Stimulated activated CD4-positive, alpha-beta T cell treated with anti-CD3 and anti-CD28 coated beads, TNF-alpha, amount 100 ng/mL, for 4 hours (primary cell): ENCODE measurements at regions not wholly inside any gene's neighbourhood (a gene's known extent, or its start where the extent isn't known, plus 50 kb on each side); places are given as distances from the start of the nearest gene placed in this dataset.
"Not testable (repeated sequence)": the region's sequence is repeated elsewhere in the genome, so short reads cannot be mapped to it uniquely, and the experiment has no call there.

Source experiments
- DNase-seq, 3 experiments: peaks; one replicate each; pipeline ENCODE4 v3.0.0-alpha.2; 2020; ENCODE audit warnings: low read depth in 3 of 3

DNA sequence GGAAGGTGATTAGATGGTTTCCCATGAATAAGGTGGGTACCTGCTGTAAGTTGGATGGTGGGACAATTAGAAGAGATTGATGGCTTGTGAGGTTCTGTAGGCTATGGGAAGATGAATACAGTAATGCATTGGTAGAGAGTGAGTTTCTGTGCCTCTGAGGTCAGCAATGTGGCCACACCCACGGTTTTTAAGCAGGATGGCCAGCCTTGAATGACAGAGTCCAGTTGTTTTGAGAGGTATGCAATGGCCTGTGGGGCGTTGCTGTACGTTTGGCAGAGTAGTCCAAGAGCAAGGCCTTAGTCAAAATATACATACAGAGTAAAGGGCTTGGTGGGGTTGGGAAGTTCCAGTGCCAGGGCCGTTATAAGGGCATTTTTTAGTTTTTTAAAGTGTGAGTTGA, 235.6 kb upstream of the C9orf72 start:
- no peak for DNase-seq

DNA sequence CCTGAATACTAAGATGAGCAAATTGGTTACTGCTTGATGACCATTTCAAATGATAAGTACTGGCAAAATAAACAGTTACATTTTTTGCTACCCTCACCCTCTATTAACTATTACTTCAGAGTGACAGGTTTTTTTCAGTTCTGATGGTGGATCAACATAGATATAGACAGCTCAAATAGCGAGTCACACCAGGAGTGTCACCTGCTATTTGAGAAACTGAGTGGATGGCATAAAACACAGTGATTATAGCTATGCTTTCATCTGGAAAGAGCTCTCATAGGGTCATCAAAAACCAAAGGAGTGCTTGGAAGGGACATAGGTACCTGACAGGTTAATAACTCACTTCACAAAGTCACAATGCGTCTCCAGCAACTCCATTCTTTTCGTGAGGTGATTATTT, 244.5 kb upstream of the C9orf72 start:
- no peak for DNase-seq

DNA sequence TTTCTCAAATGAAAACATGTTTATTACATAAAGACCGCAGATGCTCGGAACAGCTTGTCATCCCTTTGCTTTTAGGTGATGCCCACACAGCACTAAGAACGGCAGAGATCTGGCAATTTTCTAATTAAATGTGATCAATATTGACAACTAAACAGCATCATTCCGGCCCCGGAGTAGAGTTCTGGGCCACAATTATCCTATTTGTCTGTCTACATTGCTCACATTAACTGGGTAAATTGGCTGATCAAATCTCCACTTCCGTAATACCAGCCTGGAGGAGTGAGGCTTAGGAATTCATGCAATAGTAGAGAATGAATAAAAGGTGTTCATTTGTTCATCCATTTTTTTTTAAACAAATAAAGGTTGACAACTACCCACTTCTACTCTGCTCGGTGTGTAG, 245.1 kb upstream of the C9orf72 start:
- no peak for DNase-seq

DNA sequence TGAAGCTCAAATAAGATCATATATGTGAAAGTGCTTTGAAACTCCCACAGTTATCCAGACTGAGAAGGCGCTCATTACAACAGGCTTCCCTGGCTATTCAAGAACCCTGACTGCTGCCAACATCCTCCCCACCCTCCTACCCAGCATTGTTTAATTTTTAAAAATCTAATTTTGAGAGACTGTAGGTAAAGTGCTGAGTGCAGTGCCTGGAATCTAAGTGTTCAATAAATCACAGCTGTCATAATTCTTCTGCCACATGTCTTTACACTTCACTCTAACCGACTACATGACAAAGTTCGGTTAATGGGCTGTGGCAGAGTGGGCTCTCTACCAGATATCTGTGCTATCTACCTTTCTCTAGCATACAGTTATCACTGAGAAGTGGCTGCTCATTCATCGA, 255.6 kb upstream of the C9orf72 start:
- no peak for DNase-seq

GRCh38 chr9:27829621-27830020, 256.3 kb upstream of the C9orf72 start:
- no peak for DNase-seq

GRCh38 chr9:27832108-27832507, 258.8 kb upstream of the C9orf72 start:
- DNase-seq = not testable (repeated sequence)

- no peak for DNase-seq
Measured at GRCh38 chr9:27835286-27835685, 262.0 kb upstream of the C9orf72 start.

- no peak for DNase-seq
Measured at GRCh38 chr9:27835746-27836145, 262.5 kb upstream of the C9orf72 start.

- DNase-seq = no peak
Measured at GRCh38 chr9:27836661-27837401, 263.6 kb upstream of the C9orf72 start.

DNA sequence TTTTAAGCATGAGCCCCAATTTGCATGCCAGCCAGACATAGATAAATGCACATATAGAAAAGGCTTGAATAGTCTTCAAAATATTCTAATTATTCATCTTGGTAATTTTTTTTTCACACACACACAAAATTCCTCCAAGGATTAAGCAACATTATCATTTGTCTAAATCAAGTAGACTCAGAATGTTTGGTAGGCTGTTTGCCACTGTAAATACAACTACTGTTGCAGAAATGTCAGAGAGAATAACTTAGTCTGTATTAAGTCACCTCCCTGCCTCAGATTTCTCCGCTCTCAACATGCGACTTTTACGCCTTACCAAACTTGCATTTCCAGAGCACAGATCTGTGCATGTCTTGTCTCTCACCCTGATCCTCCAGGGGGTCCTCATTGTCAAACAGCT, 265.6 kb upstream of the C9orf72 start:
- DNase-seq = no peak

- DNase-seq = not testable (repeated sequence)
Measured at GRCh38 chr9:27839767-27840166, 266.5 kb upstream of the C9orf72 start.

DNA sequence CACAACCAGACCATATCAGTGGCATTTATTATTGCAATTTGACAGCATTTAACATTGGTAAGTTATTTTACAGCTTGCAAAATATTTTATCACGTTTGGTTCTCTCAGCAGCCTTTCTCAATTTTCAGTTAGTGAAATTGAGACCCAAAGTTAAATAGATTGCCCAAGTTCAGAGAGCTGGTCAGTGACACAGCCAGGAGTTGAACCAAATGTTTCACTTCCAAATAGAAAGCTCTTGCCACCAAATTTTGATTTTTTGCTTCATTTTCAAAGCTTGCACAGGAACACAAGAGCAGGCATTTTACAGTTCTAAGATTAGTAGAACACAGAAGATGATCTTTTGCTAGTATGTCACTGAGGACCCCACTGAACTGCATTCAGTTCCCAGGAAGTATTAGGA, 271.5 kb upstream of the C9orf72 start:
- DNase-seq = no peak

DNA sequence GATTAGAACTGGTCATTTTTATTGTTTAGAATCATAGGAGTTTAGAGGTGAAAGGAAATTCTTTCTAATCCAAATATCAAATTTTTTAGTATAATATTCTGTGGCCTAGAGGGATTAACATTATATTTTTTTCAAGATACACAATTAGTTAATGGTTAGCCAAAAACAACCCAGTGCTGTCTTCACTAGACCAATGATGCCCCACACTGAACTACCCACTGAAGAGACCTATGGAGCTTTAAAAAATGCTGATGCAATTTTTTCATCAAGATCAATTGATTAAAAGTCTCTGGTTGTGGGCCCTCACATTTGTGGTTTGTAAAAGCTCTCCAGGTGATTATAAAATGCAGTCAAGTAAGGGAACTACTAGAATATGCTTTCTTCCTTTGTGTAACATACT, 274.1 kb upstream of the C9orf72 start:
- DNase-seq = no peak

DNA sequence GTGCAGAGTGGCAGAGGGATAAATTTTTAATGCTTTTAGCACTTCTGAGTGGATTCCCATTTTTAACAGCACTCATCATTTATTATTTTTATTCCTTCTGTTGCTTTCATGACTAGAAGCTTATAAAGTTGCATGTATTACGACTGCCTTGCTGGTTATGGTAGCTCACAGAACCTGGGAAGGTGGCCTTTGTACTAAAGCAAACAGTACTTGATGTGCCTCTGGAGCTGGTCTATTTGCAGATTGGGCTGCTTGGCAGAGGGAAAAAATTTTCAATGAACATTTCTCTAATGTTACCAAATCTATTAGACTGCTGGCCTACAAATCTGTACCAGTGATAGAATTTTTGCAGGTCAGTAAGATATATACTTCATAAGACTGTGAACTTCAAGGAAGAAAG, 274.5 kb upstream of the C9orf72 start:
- DNase-seq = no peak

DNA sequence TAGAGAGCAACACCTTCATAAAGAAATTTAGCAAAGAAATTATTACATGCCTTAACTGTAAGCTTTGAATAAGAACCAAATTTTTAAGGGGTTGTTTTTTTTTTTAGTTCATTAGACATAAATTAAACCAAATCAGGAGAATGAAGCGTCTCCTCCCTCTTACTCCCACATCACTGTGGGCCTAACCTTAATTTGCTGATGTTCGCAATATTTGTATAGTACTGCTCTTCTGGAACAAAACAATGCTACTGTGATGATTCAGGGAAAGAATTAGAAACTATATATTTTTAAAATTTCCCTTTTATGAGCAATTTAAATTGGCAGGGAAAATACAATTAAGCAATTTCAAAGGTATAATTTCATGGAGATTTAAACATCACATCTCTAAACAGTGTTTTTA, 275.0 kb upstream of the C9orf72 start:
- DNase-seq = no peak

DNA sequence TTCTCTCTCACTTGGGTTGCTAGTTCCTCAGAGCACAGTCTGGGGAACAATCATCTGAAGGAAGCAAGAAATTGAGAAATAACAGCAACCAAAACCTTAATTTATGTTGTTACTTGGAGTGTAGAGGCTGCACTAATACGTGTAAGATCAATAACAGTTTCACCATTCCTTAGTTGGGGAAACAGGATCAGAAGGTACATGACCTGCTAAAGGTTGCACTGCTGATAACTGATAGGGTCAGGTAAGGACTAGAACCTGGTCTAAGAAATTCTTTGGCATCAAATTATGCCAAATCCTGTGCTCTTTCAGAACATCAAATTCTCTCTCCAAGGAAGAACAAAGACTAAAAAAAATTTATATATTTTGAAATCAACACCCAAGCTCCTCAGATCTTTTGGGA, 278.6 kb upstream of the C9orf72 start:
- DNase-seq = no peak

- no peak for DNase-seq
Measured at GRCh38 chr9:27853529-27853928, 280.2 kb upstream of the C9orf72 start.

DNA sequence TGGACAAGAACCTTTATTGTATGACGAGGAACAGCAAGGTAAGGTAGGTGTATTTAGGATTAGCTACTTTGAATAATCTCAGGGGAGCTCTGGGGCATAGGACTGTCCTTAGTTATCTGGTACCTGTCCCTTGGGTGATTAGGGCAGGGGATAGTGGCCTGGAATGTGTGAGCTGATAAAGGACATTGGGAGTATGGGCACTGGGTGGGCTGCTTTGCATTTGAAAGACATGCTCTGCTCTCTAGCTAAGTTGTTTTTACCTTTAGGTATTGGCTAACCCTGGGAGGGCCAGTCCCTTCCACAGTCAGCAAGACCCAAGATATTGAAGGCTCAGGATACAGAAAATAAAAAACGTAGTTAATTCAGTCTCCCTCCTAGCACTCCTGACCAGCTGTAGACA, 282.8 kb upstream of the C9orf72 start:
- DNase-seq = no peak

- no peak for DNase-seq
Measured at GRCh38 chr9:27856748-27857147, 283.5 kb upstream of the C9orf72 start.

GRCh38 chr9:27861887-27862286, 288.6 kb upstream of the C9orf72 start:
- DNase-seq = no peak

DNA sequence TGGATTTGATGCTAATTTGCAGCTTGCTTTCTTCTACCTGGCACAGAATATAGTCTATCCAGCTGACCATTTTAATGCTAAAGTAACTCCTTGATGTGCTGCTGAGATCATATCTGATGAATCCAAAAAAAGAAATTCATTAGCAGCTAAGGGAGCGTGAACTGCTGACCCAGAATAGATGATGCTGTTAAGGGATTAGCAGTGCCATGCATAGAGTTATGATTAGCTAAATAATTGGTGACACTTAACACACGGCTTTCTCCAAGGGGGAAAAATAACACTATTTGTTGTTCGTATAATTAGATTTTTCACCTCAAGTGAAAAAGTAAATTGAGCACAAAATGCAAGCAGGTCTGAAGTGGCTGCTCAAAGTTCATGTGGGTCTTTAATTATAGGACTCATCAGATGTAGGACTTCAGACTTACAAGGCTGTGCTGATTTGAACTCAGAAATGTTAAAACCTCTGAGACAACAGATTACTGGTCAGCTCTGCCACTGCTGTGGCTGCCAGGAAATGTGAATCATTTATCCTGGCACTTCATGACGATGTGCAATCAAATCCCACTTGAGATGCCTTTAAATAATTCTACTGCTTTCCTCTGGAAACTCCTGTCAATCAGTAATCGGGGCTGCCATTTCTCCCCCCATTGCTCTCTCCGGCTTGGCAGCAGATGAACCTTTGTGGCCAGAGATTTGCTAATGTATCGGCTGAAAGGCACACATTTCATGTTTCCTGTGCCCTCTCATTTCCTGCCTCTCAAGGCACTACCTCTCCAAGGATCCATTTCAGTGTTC, 291.6 kb upstream of the C9orf72 start:
- DNase-seq = no peak

GRCh38 chr9:27866741-27867140, 293.5 kb upstream of the C9orf72 start:
- DNase-seq = no peak

DNA sequence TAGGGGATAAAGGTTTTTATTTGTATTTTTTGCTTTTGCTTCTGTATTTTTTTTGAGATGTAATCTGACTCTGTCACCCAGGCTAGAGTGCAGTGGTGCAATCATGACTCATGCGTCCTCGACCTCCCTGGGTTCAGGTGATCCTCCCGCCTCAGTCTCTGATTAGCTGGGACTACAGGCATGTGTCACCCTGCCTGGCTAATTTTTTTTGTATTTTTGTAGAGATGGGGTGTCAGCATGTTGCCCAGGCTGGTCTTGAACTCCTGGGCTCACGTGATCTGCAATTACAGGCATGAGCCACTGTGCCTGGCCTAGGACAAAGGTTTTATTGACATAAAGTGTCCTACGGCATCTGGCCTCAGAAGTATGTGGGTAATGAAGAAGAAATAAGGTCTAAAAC, 297.1 kb upstream of the C9orf72 start:
- no peak for DNase-seq
